ENCODE measurements at regions not wholly inside any gene's neighbourhood (a gene's known extent, or its start where the extent isn't known, plus 50 kb on each side); places are given as distances from the start of the nearest gene placed in this dataset.

GRCh38 chr11:22474616-22475015, 136.4 kb downstream of the SLC17A6 start:
- DNase-seq (ENCODE audit: insufficient read length, low spot score) (no peak), FAIRE-seq (no peak)
- no peak for TF ChIP-seq POLR2A (IDR thresholded peaks at IDR 0.05; ENCODE audit: low read depth, low read length)

GRCh38 chr11:22473586-22473985, 135.4 kb downstream of the SLC17A6 start:
- no peak for TF ChIP-seq POLR2A (IDR thresholded peaks at IDR 0.05; ENCODE audit: low read depth, low read length)
- no peak for DNase-seq (ENCODE audit: insufficient read length, low spot score)
- FAIRE-seq, result no peak

GRCh38 chr11:22472306-22472705, 134.1 kb downstream of the SLC17A6 start:
- no peak for FAIRE-seq
- no peak for TF ChIP-seq POLR2A (IDR thresholded peaks at IDR 0.05; ENCODE audit: low read depth, low read length)
- no peak for DNase-seq (ENCODE audit: insufficient read length, low spot score)

DNA sequence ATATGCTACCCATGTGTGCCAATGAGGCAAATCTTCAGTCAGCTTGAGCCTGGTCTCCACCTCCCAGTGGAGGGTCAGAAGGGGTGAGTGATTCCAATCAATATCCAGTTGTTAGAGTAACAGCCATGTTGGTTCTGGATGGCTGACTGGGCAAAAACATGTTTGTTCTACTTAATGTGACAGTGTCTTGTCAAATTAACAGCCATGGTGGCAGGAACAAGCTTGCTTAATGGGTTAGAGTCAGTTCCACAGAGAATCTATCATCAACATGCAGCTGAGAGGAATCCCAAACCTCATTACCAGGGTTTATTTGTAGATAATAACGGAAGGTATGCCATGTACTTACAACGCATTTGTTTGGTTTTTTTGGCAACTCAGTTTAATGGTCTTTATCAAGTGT, 133.2 kb downstream of the SLC17A6 start:
- no peak for TF ChIP-seq POLR2A (IDR thresholded peaks at IDR 0.05; ENCODE audit: low read depth, low read length)
- DNase-seq (ENCODE audit: insufficient read length, low spot score), result no peak
- FAIRE-seq, result no peak

DNA sequence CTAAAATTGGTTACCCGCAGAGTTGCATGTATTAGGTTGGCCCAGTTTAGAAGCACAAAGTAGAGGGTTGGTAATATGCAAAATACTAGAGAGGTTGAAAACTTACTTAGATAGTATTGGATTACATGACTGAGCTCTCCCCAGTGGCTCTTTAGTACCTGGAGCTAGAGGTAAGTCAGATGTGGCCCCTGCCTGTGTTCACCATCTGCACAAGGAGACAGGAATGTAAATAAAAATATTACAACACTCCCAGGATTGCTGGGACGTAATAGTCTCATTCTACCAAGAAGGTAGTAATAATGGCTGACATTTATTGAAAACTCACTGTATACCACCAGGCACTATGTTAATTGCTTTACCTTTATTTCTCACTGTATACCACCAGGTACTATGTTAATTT, 129.6 kb downstream of the SLC17A6 start:
- no peak for TF ChIP-seq POLR2A (IDR thresholded peaks at IDR 0.05; ENCODE audit: low read depth, low read length)
- FAIRE-seq (no peak), DNase-seq (ENCODE audit: insufficient read length, low spot score) (no peak)

DNA sequence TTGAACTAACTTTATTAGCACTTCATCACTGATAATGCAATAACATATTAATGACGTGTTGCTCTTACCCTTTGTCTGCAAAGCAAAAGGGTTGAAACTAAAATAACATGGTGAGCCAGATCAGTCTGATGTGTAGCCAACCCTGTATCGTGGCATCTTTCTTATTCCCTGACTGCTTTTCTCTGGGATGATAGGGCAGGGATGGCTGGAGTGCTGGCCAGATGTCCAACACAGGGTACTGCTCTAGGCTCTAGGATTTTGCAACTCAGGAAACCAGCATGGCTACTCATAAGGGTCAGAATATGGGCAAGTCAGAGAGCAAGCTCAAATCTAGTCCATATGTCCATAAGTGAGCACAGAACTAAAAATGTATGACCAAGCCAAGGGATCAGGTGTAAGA, 129.1 kb downstream of the SLC17A6 start:
- no peak for DNase-seq (ENCODE audit: insufficient read length, low spot score)
- no peak for FAIRE-seq
- TF ChIP-seq POLR2A (IDR thresholded peaks at IDR 0.05; ENCODE audit: low read depth, low read length), result no peak

DNA sequence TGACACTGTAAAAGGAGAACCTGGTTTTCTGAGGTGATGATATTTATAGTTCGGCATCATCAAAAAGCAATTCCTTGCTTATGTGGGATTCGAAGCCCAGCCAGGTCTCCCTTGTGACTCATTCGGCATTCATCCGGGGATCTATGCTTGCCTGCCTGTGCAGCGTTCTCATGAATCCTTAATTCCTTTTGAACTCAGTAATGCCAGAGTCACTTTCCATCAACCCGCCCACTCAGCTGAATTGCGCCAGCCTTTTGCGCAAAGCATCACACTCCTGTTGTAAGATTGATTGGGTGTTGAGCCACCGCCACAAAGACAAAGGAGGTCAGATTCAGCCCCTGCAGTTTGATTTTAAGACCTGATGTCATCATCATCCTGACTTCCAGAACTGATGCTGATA, 128.6 kb downstream of the SLC17A6 start:
- FAIRE-seq, result peak; percentile 27
- peak; percentile 17 for DNase-seq (ENCODE audit: insufficient read length, low spot score)
- no peak for TF ChIP-seq POLR2A (IDR thresholded peaks at IDR 0.05; ENCODE audit: low read depth, low read length)

GRCh38 chr11:22466351-22466750, 128.2 kb downstream of the SLC17A6 start:
- TF ChIP-seq POLR2A (IDR thresholded peaks at IDR 0.05; ENCODE audit: low read depth, low read length), result no peak
- FAIRE-seq, result no peak
- no peak for DNase-seq (ENCODE audit: insufficient read length, low spot score)

- TF ChIP-seq POLR2A (IDR thresholded peaks at IDR 0.05; ENCODE audit: low read depth, low read length), result no peak
- DNase-seq (ENCODE audit: insufficient read length, low spot score), result no peak
- no peak for FAIRE-seq
Measured at GRCh38 chr11:22465620-22466019, 127.4 kb downstream of the SLC17A6 start.

GRCh38 chr11:22461626-22462025, 123.4 kb downstream of the SLC17A6 start:
- FAIRE-seq, result no peak
- TF ChIP-seq POLR2A (IDR thresholded peaks at IDR 0.05; ENCODE audit: low read depth, low read length), result no peak

GRCh38 chr11:22460181-22460580, 122.0 kb downstream of the SLC17A6 start:
- no peak for DNase-seq (ENCODE audit: insufficient read length, low spot score)
- FAIRE-seq, result no peak
- TF ChIP-seq POLR2A (IDR thresholded peaks at IDR 0.05; ENCODE audit: low read depth, low read length), result no peak

More at GRCh38 chr11:22461626-22462025, 123.4 kb downstream of the SLC17A6 start:
- DNase-seq (ENCODE audit: insufficient read length, low spot score), result no peak

GRCh38 chr11:22459048-22459447, 120.9 kb downstream of the SLC17A6 start:
- no peak for TF ChIP-seq POLR2A (IDR thresholded peaks at IDR 0.05; ENCODE audit: low read depth, low read length)
- FAIRE-seq (no peak), DNase-seq (ENCODE audit: insufficient read length, low spot score) (no peak)

- DNase-seq (ENCODE audit: insufficient read length, low spot score) (no peak), FAIRE-seq (no peak)
- no peak for TF ChIP-seq POLR2A (IDR thresholded peaks at IDR 0.05; ENCODE audit: low read depth, low read length)
Measured at GRCh38 chr11:22458161-22458560, 120.0 kb downstream of the SLC17A6 start.

DNA sequence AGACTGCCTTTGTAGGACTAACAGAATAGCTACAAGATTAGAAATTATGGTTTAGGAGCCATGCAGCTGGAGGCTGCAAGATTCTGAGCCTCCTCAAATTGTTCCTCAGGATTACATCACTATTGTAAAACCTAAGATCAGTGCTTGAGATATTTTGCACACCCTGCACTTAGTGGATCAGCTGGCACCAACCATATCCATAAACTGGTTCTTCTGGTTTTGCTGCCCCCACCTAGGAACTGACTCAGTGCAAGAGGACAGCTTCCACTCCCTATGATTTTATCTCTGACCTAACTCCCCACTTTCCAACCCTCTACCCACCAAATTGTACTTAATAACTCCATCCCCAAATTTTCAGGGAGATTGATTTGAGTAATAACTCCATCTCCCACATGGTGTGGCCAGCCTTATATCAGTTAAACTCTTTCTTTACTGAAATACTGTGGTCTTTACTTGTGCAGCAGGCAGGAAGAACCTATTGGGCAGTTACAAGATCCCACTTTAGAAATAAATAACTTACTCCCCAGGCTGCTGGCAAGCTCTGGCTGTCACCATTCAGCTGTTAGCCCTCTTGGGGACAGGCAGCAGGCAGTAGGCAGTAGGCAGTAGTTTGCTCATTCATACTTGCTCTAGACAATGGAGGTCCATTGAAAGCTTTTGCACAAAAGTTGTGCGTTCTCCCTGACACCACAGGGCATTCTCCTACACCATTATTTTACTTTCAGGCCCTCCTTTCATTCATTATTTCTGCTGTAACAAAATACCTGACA, 119.0 kb downstream of the SLC17A6 start:
- DNase-seq (ENCODE audit: insufficient read length, low spot score) (no peak), FAIRE-seq (no peak)
- no peak for TF ChIP-seq POLR2A (IDR thresholded peaks at IDR 0.05; ENCODE audit: low read depth, low read length)

DNA sequence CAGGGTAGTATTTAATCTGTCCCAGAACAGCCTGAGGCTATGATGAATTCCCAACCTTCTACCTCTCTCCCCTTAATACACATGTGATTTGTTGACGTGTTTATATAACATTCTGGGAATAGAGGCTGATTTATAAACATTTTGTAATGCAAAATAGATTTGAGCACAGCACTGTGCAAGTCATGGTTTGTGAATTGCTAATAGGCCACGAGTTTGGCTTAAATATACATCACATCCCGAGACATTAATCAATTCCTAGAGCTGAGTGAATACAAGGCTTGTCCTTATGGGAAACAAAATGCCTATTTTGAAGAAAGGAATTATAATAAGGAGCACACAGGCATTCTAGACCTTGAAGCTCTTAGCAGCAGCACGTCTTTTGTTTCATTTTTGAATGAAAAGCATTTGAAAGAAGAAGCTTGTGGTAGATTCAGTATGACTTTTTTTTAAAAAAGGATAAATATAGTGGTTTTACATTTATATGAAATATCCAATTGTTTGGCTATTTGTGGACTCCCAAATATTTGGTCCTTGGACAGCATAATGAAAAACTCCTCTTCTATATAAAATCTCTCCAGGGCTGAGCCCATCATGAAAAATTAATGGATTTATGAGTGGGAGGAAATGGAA, 116.4 kb downstream of the SLC17A6 start:
- TF ChIP-seq POLR2A (IDR thresholded peaks at IDR 0.05; ENCODE audit: low read depth, low read length), result no peak
- DNase-seq (ENCODE audit: insufficient read length, low spot score) (no peak), FAIRE-seq (no peak)
